HG02623 (cell line): ENCODE measurements at regions not wholly inside any gene's neighbourhood (a gene's known extent, or its start where the extent isn't known, plus 50 kb on each side); places are given as distances from the start of the nearest gene placed in this dataset.

Experiments used
- ATAC-seq: cut with Tn5 transposase; IDR thresholded peaks from one replicate; pipeline ENCODE4 v1.9.1; 2021; ENCODE audit warnings: moderate library complexity; ENCODE audit not compliant: unreplicated experiment

- ATAC-seq = no peak
These were observed 352.4 kb downstream of the KIF16B start for GRCh38 chr20:16220826-16221225.

GRCh38 chr20:16219182-16219581 lies 354.1 kb downstream of the KIF16B start:
- ATAC-seq = no peak

GRCh38 chr20:16216914-16217230 lies 356.4 kb downstream of the KIF16B start:
- ATAC-seq = no peak

GRCh38 chr20:16216227-16216913 lies 356.9 kb downstream of the KIF16B start:
- ATAC-seq = no peak

- no peak for ATAC-seq
These were observed 358.2 kb downstream of the KIF16B start for GRCh38 chr20:16215041-16215440.

GRCh38 chr20:16212790-16213189 lies 360.5 kb downstream of the KIF16B start:
- no peak for ATAC-seq

GRCh38 chr20:16209951-16210361 lies 363.3 kb downstream of the KIF16B start:
- ATAC-seq = no peak

GRCh38 chr20:16209357-16209756 lies 363.9 kb downstream of the KIF16B start:
- no peak for ATAC-seq

- no peak for ATAC-seq
These were observed 364.8 kb downstream of the KIF16B start for GRCh38 chr20:16208443-16208842.

GRCh38 chr20:16206817-16207216 lies 366.4 kb downstream of the KIF16B start:
- ATAC-seq = no peak

- ATAC-seq = no peak
These were observed 367.7 kb downstream of the KIF16B start for GRCh38 chr20:16205507-16205906.

GRCh38 chr20:16203096-16203495 lies 370.2 kb downstream of the KIF16B start:
- ATAC-seq = no peak

- ATAC-seq = no peak
These were observed 372.1 kb downstream of the KIF16B start for GRCh38 chr20:16201191-16201590.

GRCh38 chr20:16197696-16198095 lies 375.6 kb downstream of the KIF16B start:
- ATAC-seq = no peak

- no peak for ATAC-seq
These were observed 377.6 kb downstream of the KIF16B start for GRCh38 chr20:16195671-16196070.

- ATAC-seq = no peak
These were observed 378.5 kb downstream of the KIF16B start for GRCh38 chr20:16194617-16195360.

- ATAC-seq = no peak
These were observed 381.8 kb downstream of the KIF16B start for GRCh38 chr20:16191496-16191895.

GRCh38 chr20:16189371-16189770 lies 383.9 kb downstream of the KIF16B start:
- ATAC-seq = no peak

- no peak for ATAC-seq
These were observed 385.2 kb downstream of the KIF16B start for GRCh38 chr20:16187956-16188616.

GRCh38 chr20:16179919-16180318 lies 393.3 kb downstream of the KIF16B start:
- no peak for ATAC-seq

GRCh38 chr20:16179371-16179770 lies 393.9 kb downstream of the KIF16B start:
- ATAC-seq = no peak

- ATAC-seq = no peak
These were observed 394.6 kb downstream of the KIF16B start for GRCh38 chr20:16178546-16179135.
